Activated CD4-positive, alpha-beta T cell treated with anti-CD3 and anti-CD28 coated beads, Interleukin-2, amount 10 ng/mL, durations not matched to agents 7 days and 5 days (primary cell): ENCODE measurements at regions not wholly inside any gene's neighbourhood (a gene's known extent, or its start where the extent isn't known, plus 50 kb on each side); places are given as distances from the start of the nearest gene placed in this dataset.

Experiments used
- CTCF ChIA-PET: fragments of 350-600 bp; sonication (Branson Sonifier 250); formaldehyde crosslinking; loops from one replicate; lab custom pipeline; 2021; ENCODE audit warnings: antibody characterized with exemption; lab: Charles Lee
- POLR2A ChIA-PET: fragments of 350-600 bp; sonication (Branson Sonifier 250); formaldehyde crosslinking; loops from one replicate; lab custom pipeline; 2021; ENCODE audit warnings: antibody characterized with exemption; lab: Charles Lee
- DNase-seq: peaks from one replicate; pipeline ENCODE4 v3.0.0-alpha.2; 2020
- H3K27ac Mint-ChIP-seq: one replicate; pipeline ENCODE4 v1.8.0; 2021; ENCODE audit warnings: mild to moderate bottlenecking, moderate library complexity, mixed read lengths
- H3K27me3 Mint-ChIP-seq: one replicate; pipeline ENCODE4 v1.8.0; 2021; ENCODE audit warnings: mixed read lengths
- H3K36me3 Mint-ChIP-seq: one replicate; pipeline ENCODE4 v1.8.0; 2021; ENCODE audit warnings: low read depth, mixed read lengths
- H3K4me1 Mint-ChIP-seq: one replicate; pipeline ENCODE4 v1.8.0; 2021; ENCODE audit warnings: mixed read lengths
- H3K4me3 Mint-ChIP-seq: one replicate; pipeline ENCODE4 v1.8.0; 2021; ENCODE audit warnings: mild to moderate bottlenecking, moderate library complexity, mixed read lengths
- H3K9me3 Mint-ChIP-seq: one replicate; pipeline ENCODE4 v1.8.0; 2021; ENCODE audit warnings: mixed read lengths

DNA sequence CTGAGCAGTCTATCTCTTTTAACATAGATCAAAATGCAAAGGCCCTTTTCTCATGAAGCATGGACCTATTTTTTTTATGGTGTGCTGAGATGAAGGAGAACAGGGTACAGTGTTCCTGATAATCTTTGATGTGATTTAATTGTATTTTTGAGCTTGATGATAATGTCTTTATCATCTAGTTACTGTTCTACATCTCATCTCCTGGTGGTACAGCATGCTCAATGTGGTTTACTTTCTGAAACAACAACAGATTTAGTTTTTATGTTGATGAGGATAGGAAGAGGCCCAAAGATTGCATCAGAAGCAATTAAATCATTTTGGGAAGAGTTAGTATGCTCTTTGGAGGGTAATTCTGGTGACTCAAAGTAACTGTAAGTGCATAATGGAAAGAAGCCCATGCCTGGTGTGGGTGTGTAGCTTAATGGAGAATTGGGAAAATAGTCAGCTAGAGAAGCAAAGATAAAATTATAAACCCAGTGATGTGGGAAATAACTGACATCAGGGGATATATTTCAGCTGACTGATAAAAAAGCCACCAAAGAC is 123.0 kb upstream of the KCNN2 start:
- Mint-ChIP-seq H3K27ac (no peak overlapping the region), H3K4me3 (no peak overlapping the region), H3K4me1 (no peaks in the 10 kb centered on the region), H3K9me3 (no peaks in the 10 kb centered on the region), H3K36me3 (no peaks in the 10 kb centered on the region), H3K27me3 (no peaks in the 10 kb centered on the region)
- POLR2A ChIA-PET = no interaction called here
- DNase-seq = no peak
- CTCF ChIA-PET = no interaction called here

- no peaks in the 10 kb centered on the region for H3K36me3 Mint-ChIP-seq
- DNase-seq = no peak
- no peak overlapping the region for H3K4me3 Mint-ChIP-seq
- H3K9me3 Mint-ChIP-seq = no peaks in the 10 kb centered on the region
- H3K27ac Mint-ChIP-seq = no peak overlapping the region
- POLR2A ChIA-PET = no interaction called here
- CTCF ChIA-PET = no interaction called here
- no peaks in the 10 kb centered on the region for H3K4me1 Mint-ChIP-seq
- H3K27me3 Mint-ChIP-seq = no peaks in the 10 kb centered on the region
Measured at GRCh38 chr5:114243281-114243971, 118.4 kb upstream of the KCNN2 start.

DNA sequence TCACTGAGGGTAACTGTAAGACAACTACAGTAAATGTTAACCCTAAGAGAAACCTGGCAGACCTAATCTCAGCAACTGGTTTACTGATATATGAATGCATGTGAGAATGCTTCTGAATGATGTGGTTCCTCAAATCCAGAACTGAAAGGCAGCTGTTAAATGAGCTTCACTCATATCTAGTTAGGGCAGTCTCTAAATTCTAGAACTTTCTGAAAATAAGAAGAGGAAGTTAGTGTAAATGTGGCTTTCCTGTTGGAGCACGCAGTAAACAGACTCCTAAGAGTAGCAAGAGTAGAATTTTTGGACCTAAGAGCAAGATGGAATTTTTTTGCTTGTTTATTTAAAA is 117.9 kb upstream of the KCNN2 start:
- no peak overlapping the region for H3K27ac Mint-ChIP-seq
- DNase-seq = no peak
- H3K4me3 Mint-ChIP-seq = no peak overlapping the region
- H3K36me3 Mint-ChIP-seq = no peaks in the 10 kb centered on the region
- no peaks in the 10 kb centered on the region for H3K9me3 Mint-ChIP-seq
- no peaks in the 10 kb centered on the region for H3K4me1 Mint-ChIP-seq
- H3K27me3 Mint-ChIP-seq = no peaks in the 10 kb centered on the region
- ChIA-PET CTCF (no interaction called here), POLR2A (no interaction called here)

DNA sequence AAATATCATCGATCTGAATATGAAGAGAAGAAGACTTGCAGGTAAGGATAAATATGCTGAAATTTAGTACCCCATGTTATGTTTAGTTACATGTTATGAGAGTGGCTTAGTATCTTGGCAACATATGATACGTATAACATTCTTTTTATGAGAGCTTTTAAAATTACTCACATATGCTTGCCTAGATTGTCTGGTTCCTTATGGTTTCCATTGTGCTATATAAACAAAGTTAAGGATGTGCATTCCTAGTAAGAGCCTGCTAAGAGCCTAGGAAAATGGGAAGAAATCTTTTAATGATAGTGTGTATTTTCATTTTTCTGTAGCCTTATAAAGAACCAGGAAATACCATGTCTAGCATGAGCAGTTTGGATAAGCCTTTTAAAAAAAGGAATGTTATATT is 112.0 kb upstream of the KCNN2 start:
- ChIA-PET POLR2A (no interaction called here), CTCF (no interaction called here)
- H3K4me1 Mint-ChIP-seq = no peaks in the 10 kb centered on the region
- no peak overlapping the region for H3K4me3 Mint-ChIP-seq
- no peak for DNase-seq
- H3K27me3 Mint-ChIP-seq = no peaks in the 10 kb centered on the region
- no peaks in the 10 kb centered on the region for H3K36me3 Mint-ChIP-seq
- H3K9me3 Mint-ChIP-seq = no peaks in the 10 kb centered on the region
- no peak overlapping the region for H3K27ac Mint-ChIP-seq

GRCh38 chr5:114250536-114250935 is 111.3 kb upstream of the KCNN2 start:
- POLR2A ChIA-PET = no interaction called here
- Mint-ChIP-seq H3K27ac (no peak overlapping the region), H3K27me3 (no peaks in the 10 kb centered on the region), H3K36me3 (no peaks in the 10 kb centered on the region), H3K9me3 (no peaks in the 10 kb centered on the region), H3K4me3 (no peak overlapping the region), H3K4me1 (no peaks in the 10 kb centered on the region)
- CTCF ChIA-PET = no interaction called here
- no peak for DNase-seq

- ChIA-PET POLR2A (no interaction called here), CTCF (no interaction called here)
- H3K9me3 Mint-ChIP-seq = no peaks in the 10 kb centered on the region
- H3K27ac Mint-ChIP-seq = no peak overlapping the region
- no peak overlapping the region for H3K4me3 Mint-ChIP-seq
- no peak for DNase-seq
- H3K27me3 Mint-ChIP-seq = no peaks in the 10 kb centered on the region
- no peaks in the 10 kb centered on the region for H3K36me3 Mint-ChIP-seq
- H3K4me1 Mint-ChIP-seq = no peaks in the 10 kb centered on the region
Measured at GRCh38 chr5:114252226-114252625, 109.6 kb upstream of the KCNN2 start.

DNA sequence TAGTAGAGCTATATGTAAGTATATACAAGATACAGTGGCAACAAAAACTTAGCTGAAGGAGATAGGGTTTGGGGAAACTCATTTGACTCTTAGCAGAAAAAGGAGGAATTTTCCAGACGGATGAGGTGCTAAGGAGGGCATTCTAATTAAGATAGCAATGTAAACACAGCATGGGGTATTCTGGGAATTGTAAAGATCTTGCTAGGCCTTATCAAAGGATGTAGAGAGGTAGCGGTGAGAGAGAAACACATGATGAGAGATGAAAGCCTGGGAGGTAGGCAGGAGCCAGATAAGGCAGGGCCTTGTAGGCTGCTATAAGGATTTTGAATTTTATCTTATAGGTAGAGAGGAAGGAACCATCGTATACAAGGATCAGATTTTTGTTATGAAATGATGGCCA is 106.6 kb upstream of the KCNN2 start:
- Mint-ChIP-seq H3K4me3 (no peak overlapping the region), H3K4me1 (no peaks in the 10 kb centered on the region), H3K27ac (no peak overlapping the region), H3K9me3 (no peaks in the 10 kb centered on the region), H3K27me3 (no peaks in the 10 kb centered on the region), H3K36me3 (no peaks in the 10 kb centered on the region)
- DNase-seq = no peak
- ChIA-PET POLR2A (no interaction called here), CTCF (no interaction called here)

DNA sequence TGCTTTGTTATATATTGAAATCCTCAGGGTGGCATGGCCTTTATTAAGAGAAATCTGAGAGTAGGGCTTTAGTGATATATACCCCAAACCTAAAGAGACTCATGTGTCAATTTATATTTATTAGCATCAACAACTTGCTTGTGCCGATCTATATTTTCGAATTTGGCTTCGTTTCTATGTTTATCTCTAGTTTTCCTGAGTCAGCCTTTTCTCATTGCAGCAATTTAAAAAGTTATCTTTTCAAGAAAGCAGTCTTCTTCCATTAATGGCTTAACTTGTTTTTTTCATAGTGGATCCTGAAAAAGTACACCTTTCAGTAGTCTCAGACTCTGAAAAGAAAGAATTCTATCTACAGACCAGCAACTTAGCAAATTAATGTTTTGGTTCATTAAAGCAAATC is 99.9 kb upstream of the KCNN2 start:
- no peaks in the 10 kb centered on the region for H3K36me3 Mint-ChIP-seq
- H3K27me3 Mint-ChIP-seq = no peaks in the 10 kb centered on the region
- no peak overlapping the region for H3K4me3 Mint-ChIP-seq
- no peak overlapping the region for H3K27ac Mint-ChIP-seq
- no peaks in the 10 kb centered on the region for H3K9me3 Mint-ChIP-seq
- CTCF ChIA-PET = no interaction called here
- no peaks in the 10 kb centered on the region for H3K4me1 Mint-ChIP-seq
- no peak for DNase-seq
- POLR2A ChIA-PET = no interaction called here

DNA sequence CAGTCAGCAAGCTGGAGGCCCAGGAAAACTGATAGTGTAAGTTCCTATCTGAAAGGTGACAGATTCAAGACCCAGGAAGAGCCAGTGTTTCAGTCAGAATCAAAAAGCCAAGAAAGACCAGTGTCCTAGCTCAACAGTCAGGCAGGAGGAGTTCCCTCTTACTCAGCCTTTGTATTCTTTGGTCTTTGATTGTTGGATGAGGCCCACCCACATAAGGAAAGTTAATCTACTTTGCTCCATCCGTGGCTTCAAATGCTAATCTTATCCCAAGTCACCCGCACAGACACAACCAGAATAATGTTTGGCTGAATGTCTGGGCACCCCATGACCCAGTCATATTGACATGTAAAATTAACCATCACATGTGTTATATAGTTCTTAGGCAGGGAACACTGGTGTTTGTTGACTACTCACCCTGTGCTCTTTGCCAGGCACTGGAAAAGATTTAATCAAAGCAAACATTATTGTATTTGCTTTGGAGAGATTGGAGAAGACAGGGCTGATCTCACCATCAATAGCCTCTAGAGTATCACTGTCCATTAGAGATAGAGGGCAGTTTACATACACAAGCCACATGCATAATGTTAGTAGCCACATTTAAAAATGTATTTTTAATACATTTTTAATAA is 96.3 kb upstream of the KCNN2 start:
- H3K36me3 Mint-ChIP-seq = no peaks in the 10 kb centered on the region
- no peak overlapping the region for H3K4me3 Mint-ChIP-seq
- H3K4me1 Mint-ChIP-seq = no peaks in the 10 kb centered on the region
- no peak overlapping the region for H3K27ac Mint-ChIP-seq
- no peaks in the 10 kb centered on the region for H3K9me3 Mint-ChIP-seq
- CTCF ChIA-PET = no interaction called here
- no peak for DNase-seq
- H3K27me3 Mint-ChIP-seq = no peaks in the 10 kb centered on the region
- POLR2A ChIA-PET = no interaction called here

DNA sequence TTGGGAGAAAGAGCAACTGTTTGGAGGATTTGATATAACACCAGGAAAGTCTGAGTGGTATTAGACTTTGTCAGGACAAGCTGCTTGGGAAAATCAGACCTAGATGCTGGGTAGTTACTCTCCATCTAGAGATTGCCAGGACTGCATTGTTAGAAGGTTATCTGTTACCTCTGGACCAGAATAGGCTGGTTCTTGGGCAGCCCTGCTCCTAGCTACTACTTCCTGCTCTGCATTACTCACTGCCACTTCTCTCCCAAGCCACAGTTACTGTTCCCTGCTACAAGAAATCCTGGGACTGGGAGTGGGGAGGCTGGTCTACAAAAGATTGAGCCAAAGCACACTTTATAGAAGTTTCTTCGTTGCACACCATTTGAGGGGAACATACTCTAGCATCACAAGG is 95.5 kb upstream of the KCNN2 start:
- Mint-ChIP-seq H3K36me3 (no peaks in the 10 kb centered on the region), H3K9me3 (no peaks in the 10 kb centered on the region), H3K27ac (no peak overlapping the region), H3K4me1 (no peaks in the 10 kb centered on the region), H3K4me3 (no peak overlapping the region), H3K27me3 (no peaks in the 10 kb centered on the region)
- CTCF ChIA-PET = no interaction called here
- DNase-seq = no peak
- POLR2A ChIA-PET = no interaction called here

GRCh38 chr5:114296191-114296590 is 65.7 kb upstream of the KCNN2 start:
- Mint-ChIP-seq H3K4me1 (no peaks in the 10 kb centered on the region), H3K36me3 (no peaks in the 10 kb centered on the region), H3K27me3 (no peaks in the 10 kb centered on the region), H3K4me3 (no peak overlapping the region), H3K9me3 (no peaks in the 10 kb centered on the region), H3K27ac (no peak overlapping the region)
- ChIA-PET POLR2A (no interaction called here), CTCF (interaction anchor here (1.0 kb wide), 1 partner anchor 20 kb away, joined by 3 read pairs; no protein-coding TSS in a partner anchor)
- no peak for DNase-seq

GRCh38 chr5:114297915-114298314 is 64.0 kb upstream of the KCNN2 start:
- no peaks in the 10 kb centered on the region for H3K36me3 Mint-ChIP-seq

GRCh38 chr5:114305402-114306207 is 56.3 kb upstream of the KCNN2 start:
- ChIA-PET CTCF (no interaction called here), POLR2A (no interaction called here)
- H3K27me3 Mint-ChIP-seq = no peaks in the 10 kb centered on the region
- DNase-seq = no peak
- no peak overlapping the region for H3K27ac Mint-ChIP-seq
- no peaks in the 10 kb centered on the region for H3K4me1 Mint-ChIP-seq
- H3K9me3 Mint-ChIP-seq = no peaks in the 10 kb centered on the region
- H3K36me3 Mint-ChIP-seq = no peaks in the 10 kb centered on the region
- no peak overlapping the region for H3K4me3 Mint-ChIP-seq

More at GRCh38 chr5:114297915-114298314, 64.0 kb upstream of the KCNN2 start:
- no peaks in the 10 kb centered on the region for H3K27me3 Mint-ChIP-seq
- H3K27ac Mint-ChIP-seq = no peak overlapping the region
- H3K9me3 Mint-ChIP-seq = no peaks in the 10 kb centered on the region
- no peak for DNase-seq
- CTCF ChIA-PET = no interaction called here
- POLR2A ChIA-PET = no interaction called here
- H3K4me1 Mint-ChIP-seq = no peaks in the 10 kb centered on the region
- no peak overlapping the region for H3K4me3 Mint-ChIP-seq
